Panc1 (cell line): ENCODE measurements at regions not wholly inside any gene's neighbourhood (a gene's known extent, or its start where the extent isn't known, plus 50 kb on each side); places are given as distances from the start of the nearest gene placed in this dataset.

Source experiments
- ATAC-seq: fragments of 200-7000 bp; cut with Tn5 transposase; 2 replicates; pipeline ENCODE4 v1.9.1; 2020; ENCODE audit warnings: mild to moderate bottlenecking, moderate library complexity
- BruUV-seq: library from RNA; stranded (reverse); fragments of 400-500 nt; replicated peaks from 2 replicates; lab custom pipeline; 2021; lab: Mats Ljungman, UMichigan
- CTCF ChIA-PET: fragments of 300-600 bp; sonication (Branson Sonifier 250); formaldehyde crosslinking; loops from one replicate; lab custom pipeline; 2022; ENCODE audit warnings: antibody characterized with exemption; lab: Charles Lee
- POLR2A ChIA-PET: fragments of 300-600 bp; sonication (Branson Sonifier 250); formaldehyde crosslinking; loops from one replicate; lab custom pipeline; 2022; ENCODE audit warnings: antibody characterized with exemption; lab: Charles Lee
- DNase-seq: peaks from one replicate; pipeline ENCODE4 v3.0.0-alpha.2; 2010; ENCODE audit warnings: low read depth, low spot score
- H3K27ac ChIP-seq: 2 replicates; pipeline ENCODE4 v1.5.1; 2011; ENCODE audit warnings: mild to moderate bottlenecking, low read length, inconsistent platforms
- H3K27me3 ChIP-seq: fragments of 200-500 bp; sonication (Bioruptor generic); 2 replicates; pipeline ENCODE4 v1.6.0; 2014; ENCODE audit warnings: low read length, inconsistent platforms; ENCODE audit not compliant: control insufficient read depth, insufficient read depth
- H3K36me3 ChIP-seq: fragments of 200-500 bp; sonication (Bioruptor generic); 2 replicates; pipeline ENCODE4 v1.5.1; 2014; ENCODE audit warnings: inconsistent platforms, mild to moderate bottlenecking, low read length, moderate library complexity; ENCODE audit not compliant: control insufficient read depth, insufficient read depth
- H3K4me1 ChIP-seq: 2 replicates; pipeline ENCODE4 v1.5.1; 2011; ENCODE audit warnings: inconsistent platforms, mild to moderate bottlenecking, low read length, moderate library complexity; ENCODE audit not compliant: control insufficient read depth, insufficient read depth
- H3K4me3 ChIP-seq, 2 experiments: 2 replicates each; pipeline ENCODE4 v1.5.1; 2011 to 2012; ENCODE audit warnings: low read depth in 2 of 2, low read length in 2 of 2, mild to moderate bottlenecking in 2 of 2, inconsistent platforms in 1 of 2, moderate library complexity in 1 of 2
- H3K9me3 ChIP-seq: fragments of 200-500 bp; sonication (Bioruptor generic); 2 replicates; pipeline ENCODE4 v1.5.1; 2014; ENCODE audit warnings: low read depth, mild to moderate bottlenecking, inconsistent platforms, low read length, moderate library complexity; ENCODE audit not compliant: control insufficient read depth, insufficient read depth
- CTCF ChIP-seq: fragments of 450-650 bp; IDR thresholded peaks from 2 replicates; pipeline ENCODE4 v1.5.1; 2017; ENCODE audit warnings: mild to moderate bottlenecking
- POLR2AphosphoS5 ChIP-seq: IDR thresholded peaks from 2 replicates; pipeline ENCODE4 v1.6.1; 2012; ENCODE audit warnings: mild to moderate bottlenecking, low read depth, low read length, moderate library complexity
- REST ChIP-seq, 2 experiments: IDR thresholded peaks; 2 replicates each; pipeline ENCODE4 v1.6.1; 2011 to 2012; ENCODE audit warnings: low read depth in 2 of 2, control low read depth in 1 of 2, low read length in 1 of 2, mild to moderate bottlenecking in 1 of 2, moderate library complexity in 1 of 2; ENCODE audit not compliant: insufficient read depth in 1 of 2
- SIN3A ChIP-seq: IDR thresholded peaks from 2 replicates; pipeline ENCODE4 v1.6.1; 2012; ENCODE audit warnings: low read depth, mild to moderate bottlenecking, low read length, moderate library complexity, borderline replicate concordance; ENCODE audit not compliant: insufficient read depth
- TCF7L2 ChIP-seq: IDR thresholded peaks from 2 replicates; pipeline ENCODE4 v1.6.1; 2011; ENCODE audit warnings: mild to moderate bottlenecking, low read depth, low read length, inconsistent platforms
- in situ Hi-C: cut with HindIII; loops from 2 replicates; pipeline ENCODE4 v1.10.0; 2016; ENCODE audit warnings: low sequenced_read_pairs, low pct_unique_long_range_greater_than_20kb
- intact Hi-C: fragments of 100-400 bp; cut with micrococcal nuclease; formaldehyde crosslinking; loops from one replicate; pipeline ENCODE4 v1.10.0; 2022; ENCODE audit not compliant: unreplicated experiment

DNA sequence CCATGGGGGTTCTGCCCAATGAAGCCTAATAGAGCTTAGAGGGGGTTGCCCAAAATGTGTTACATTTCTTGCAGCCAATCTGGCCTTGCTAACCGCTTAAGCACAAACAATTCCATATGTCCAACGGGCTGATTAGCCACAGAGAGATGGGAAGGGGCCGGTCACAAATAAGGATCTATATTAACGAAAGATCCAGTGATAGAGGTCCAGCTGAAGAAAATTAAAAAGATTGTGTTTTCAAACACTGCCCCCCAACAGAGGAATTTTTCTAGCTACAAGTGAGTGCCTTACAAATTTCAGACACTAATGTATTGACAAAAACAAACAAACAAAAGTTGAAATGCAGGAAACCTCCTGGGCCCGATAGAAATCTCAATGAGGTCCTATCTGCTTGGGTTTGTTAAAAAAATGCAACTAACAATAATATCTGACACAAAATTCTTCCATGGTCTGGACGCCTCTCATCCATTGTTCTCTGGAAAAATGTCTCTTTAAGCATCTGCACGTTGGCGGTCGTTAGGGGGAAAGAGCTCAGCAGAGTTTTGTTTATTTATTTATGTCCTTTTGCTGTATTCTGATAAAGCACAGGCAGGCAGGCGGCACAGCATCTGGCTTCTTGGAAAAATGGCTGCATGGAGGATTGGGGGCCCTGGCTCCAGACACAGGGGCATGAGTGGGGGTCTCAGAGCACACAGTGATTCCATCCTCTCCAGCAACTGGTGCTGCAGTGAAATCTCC, 402.0 kb downstream of the RPS24 start:
- DNase-seq (no peak), ATAC-seq (no peak)
- intact Hi-C loops = loop anchor here (10.0 kb wide), 1 partner anchor 759 kb away; no protein-coding TSS in a partner anchor
- in situ Hi-C loops = no loop called here
- Histone ChIP-seq H3K27ac (no peak overlapping the region), H3K9me3 (no peaks in the 10 kb centered on the region), H3K27me3 (peaks cover 2% of the 10 kb centered on the region), H3K36me3 (no peaks in the 10 kb centered on the region), H3K4me1 (peaks cover 13% of the 10 kb centered on the region; the same call in 1 of the 2 replicates), H3K4me3 (no peak overlapping the region)
- TF ChIP-seq REST (IDR thresholded peaks at IDR 0.05; ENCODE audit: insufficient read depth in 1 of 2, low read depth in 2 of 2, low read length in 1 of 2) = no peak
- TF ChIP-seq SIN3A = no peak
- TF ChIP-seq TCF7L2 = no peak
- no peak for TF ChIP-seq POLR2AphosphoS5
- TF ChIP-seq CTCF = no peak
- ChIA-PET POLR2A (no interaction called here), CTCF (no interaction called here)
- no TSS peak for BruUV-seq

DNA sequence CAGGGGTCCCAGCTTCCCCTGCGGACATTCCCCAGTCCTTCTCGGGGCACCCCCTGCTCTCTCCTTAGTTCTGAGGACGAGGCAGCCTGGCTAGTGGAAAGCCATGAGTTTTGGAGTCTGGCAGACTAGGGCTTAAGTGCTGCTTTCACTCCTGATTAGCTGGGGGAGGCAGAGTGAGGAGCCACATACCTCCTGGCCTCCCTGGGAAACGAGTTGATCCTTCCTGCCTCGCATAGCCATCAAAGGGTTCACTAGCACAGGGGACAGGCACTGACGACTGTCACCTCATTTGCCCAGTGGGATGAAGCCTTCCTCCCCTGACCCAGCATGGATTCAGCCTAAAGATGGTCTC, 402.5 kb downstream of the RPS24 start:
- Histone ChIP-seq H3K9me3 (no peaks in the 10 kb centered on the region), H3K36me3 (no peaks in the 10 kb centered on the region), H3K27ac (no peak overlapping the region), H3K4me1 (peaks cover 13% of the 10 kb centered on the region; the same call in 1 of the 2 replicates), H3K27me3 (no peaks in the 10 kb centered on the region), H3K4me3 (no peak overlapping the region)
- no peak for TF ChIP-seq CTCF
- TF ChIP-seq TCF7L2 = no peak
- TF ChIP-seq REST (IDR thresholded peaks at IDR 0.05; ENCODE audit: insufficient read depth in 1 of 2, low read depth in 2 of 2, low read length in 1 of 2) = no peak
- no peak for TF ChIP-seq SIN3A
- no peak for TF ChIP-seq POLR2AphosphoS5
- ChIA-PET POLR2A (no interaction called here), CTCF (no interaction called here)
- no peak for DNase-seq
- intact Hi-C loops (loop anchor here (10.0 kb wide), 1 partner anchor 759 kb away; no protein-coding TSS in a partner anchor), in situ Hi-C loops (no loop called here)
- no TSS peak for BruUV-seq
- no peak for ATAC-seq
